HepG2 (cell line): ENCODE measurements at regions not wholly inside any gene's neighbourhood (a gene's known extent, or its start where the extent isn't known, plus 50 kb on each side); places are given as distances from the start of the nearest gene placed in this dataset.

Experiments used
- AGO2 ChIP-seq: fragments of 200-400 bp; formaldehyde crosslinking; optimal IDR thresholded peaks from 2 replicates; pipeline ENCODE3; 2017; ENCODE audit warnings: mild to moderate bottlenecking, low read depth, low read length, moderate library complexity
- KDM1A ChIP-seq: IDR thresholded peaks from 2 replicates; pipeline ENCODE4 v1.6.1; 2016; ENCODE audit warnings: missing compliant biosample characterization
- MIER3 ChIP-seq: IDR thresholded peaks from 2 replicates; pipeline ENCODE4 v1.6.1; 2016; ENCODE audit warnings: missing compliant biosample characterization, borderline replicate concordance
- RELA ChIP-seq: sonication (generic); formaldehyde crosslinking; IDR thresholded peaks from 2 replicates; pipeline ENCODE4 v1.4.0; 2020; ENCODE audit warnings: missing genetic modification reagents
- TP53 ChIP-seq: sonication (generic); formaldehyde crosslinking; conservative IDR thresholded peaks from 2 replicates; pipeline ENCODE4 v1.4.0; 2020; ENCODE audit warnings: missing genetic modification reagents
- ZNF326 ChIP-seq: sonication (generic); formaldehyde crosslinking; IDR thresholded peaks from 2 replicates; pipeline ENCODE4 v1.4.0; 2020; ENCODE audit warnings: missing genetic modification reagents, borderline replicate concordance
- ZNF589 ChIP-seq: sonication (generic); formaldehyde crosslinking; conservative IDR thresholded peaks from 2 replicates; pipeline ENCODE4 v1.8.0; 2022; ENCODE audit warnings: mild to moderate bottlenecking, moderate library complexity, missing genetic modification reagents
- TF ChIP-seq, protein P1 (sequence below): sonication (generic); formaldehyde crosslinking; IDR thresholded peaks from 2 replicates; pipeline ENCODE4 v1.5.0; 2020; ENCODE audit warnings: mild to moderate bottlenecking, missing genetic modification reagents, moderate library complexity
- TF ChIP-seq, protein P2 (sequence below): sonication (generic); formaldehyde crosslinking; IDR thresholded peaks from 2 replicates; pipeline ENCODE4 v1.8.0; 2022; ENCODE audit warnings: mild to moderate bottlenecking, missing genetic modification reagents; ENCODE audit not compliant: insufficient replicate concordance

DNA sequence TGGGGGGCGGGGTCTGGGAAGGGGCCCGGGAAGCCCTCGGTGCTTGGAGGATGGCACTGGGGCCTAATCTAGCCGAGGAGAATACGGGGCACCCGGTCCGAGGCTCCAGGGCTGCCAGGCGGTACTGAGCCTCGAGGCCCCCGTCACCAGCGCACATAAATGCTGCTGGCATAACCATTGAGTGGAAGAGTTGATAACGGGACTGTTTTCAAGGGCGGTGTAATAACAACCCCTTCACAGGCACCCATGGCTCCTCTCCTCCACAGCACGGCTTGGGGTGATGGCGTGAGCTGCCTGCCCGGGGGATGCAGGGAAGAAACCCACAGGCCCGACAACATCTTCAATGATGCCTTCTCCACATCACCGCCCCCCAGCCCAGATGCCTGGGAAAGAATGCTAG, 130.7 kb downstream of the FAM53A start:
- TF ChIP-seq TP53 (CRISPR knock-in tag) (no peak), ZNF589 (CRISPR knock-in tag) (no peak), AGO2 (no peak), RELA (CRISPR knock-in tag) (no peak), ZNF326 (CRISPR knock-in tag) (no peak), MIER3 (no peak), KDM1A (CRISPR knock-in tag) (no peak)
- TF ChIP-seq, protein P1, sequence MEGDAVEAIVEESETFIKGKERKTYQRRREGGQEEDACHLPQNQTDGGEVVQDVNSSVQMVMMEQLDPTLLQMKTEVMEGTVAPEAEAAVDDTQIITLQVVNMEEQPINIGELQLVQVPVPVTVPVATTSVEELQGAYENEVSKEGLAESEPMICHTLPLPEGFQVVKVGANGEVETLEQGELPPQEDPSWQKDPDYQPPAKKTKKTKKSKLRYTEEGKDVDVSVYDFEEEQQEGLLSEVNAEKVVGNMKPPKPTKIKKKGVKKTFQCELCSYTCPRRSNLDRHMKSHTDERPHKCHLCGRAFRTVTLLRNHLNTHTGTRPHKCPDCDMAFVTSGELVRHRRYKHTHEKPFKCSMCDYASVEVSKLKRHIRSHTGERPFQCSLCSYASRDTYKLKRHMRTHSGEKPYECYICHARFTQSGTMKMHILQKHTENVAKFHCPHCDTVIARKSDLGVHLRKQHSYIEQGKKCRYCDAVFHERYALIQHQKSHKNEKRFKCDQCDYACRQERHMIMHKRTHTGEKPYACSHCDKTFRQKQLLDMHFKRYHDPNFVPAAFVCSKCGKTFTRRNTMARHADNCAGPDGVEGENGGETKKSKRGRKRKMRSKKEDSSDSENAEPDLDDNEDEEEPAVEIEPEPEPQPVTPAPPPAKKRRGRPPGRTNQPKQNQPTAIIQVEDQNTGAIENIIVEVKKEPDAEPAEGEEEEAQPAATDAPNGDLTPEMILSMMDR (CRISPR knock-in tag): no peak
- TF ChIP-seq, protein P2, sequence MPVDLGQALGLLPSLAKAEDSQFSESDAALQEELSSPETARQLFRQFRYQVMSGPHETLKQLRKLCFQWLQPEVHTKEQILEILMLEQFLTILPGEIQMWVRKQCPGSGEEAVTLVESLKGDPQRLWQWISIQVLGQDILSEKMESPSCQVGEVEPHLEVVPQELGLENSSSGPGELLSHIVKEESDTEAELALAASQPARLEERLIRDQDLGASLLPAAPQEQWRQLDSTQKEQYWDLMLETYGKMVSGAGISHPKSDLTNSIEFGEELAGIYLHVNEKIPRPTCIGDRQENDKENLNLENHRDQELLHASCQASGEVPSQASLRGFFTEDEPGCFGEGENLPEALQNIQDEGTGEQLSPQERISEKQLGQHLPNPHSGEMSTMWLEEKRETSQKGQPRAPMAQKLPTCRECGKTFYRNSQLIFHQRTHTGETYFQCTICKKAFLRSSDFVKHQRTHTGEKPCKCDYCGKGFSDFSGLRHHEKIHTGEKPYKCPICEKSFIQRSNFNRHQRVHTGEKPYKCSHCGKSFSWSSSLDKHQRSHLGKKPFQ (CRISPR knock-in tag): no peak
